ENCODE measurements at regions not wholly inside any gene's neighbourhood (a gene's known extent, or its start where the extent isn't known, plus 50 kb on each side); places are given as distances from the start of the nearest gene placed in this dataset.

DNA sequence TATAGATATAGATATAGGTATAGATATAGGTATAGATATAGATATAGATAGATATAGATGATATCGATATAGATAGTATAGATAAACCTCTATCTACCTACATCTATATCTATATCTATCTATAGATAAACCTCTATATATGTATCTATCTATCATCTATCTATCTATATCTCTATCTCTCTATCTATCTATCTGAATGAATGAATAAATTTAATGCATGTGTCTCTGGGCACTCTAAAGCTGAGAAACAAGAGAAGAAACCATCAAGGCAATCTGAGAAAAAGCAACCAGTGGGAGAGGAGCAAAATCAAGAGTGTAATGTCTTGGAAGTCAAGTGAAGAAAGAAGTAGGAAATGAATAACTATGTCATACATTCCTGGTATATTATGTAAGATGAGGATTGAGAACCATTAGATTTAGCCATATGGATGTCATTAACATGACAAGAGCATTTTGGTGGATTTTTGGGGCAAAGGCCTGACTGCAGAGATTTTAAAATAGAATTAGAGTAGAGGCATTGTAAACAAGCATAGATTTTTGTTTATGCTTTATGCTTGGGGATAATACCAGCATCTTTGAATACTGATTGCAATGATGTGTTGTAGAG is 1262.7 kb upstream of the MIR17HG start:
- ChIA-PET POLR2A (no interaction called here), CTCF (no interaction called here)
- Mint-ChIP-seq H3K27ac (no peak overlapping the region), H3K4me3 (no peak overlapping the region), H3K27me3 (no peaks in the 10 kb centered on the region), H3K4me1 (no peaks in the 10 kb centered on the region), H3K9me3 (peaks cover 10% of the 10 kb centered on the region), H3K36me3 (ENCODE audit: low read depth) (no peaks in the 10 kb centered on the region)
- TF ChIP-seq, protein P1, sequence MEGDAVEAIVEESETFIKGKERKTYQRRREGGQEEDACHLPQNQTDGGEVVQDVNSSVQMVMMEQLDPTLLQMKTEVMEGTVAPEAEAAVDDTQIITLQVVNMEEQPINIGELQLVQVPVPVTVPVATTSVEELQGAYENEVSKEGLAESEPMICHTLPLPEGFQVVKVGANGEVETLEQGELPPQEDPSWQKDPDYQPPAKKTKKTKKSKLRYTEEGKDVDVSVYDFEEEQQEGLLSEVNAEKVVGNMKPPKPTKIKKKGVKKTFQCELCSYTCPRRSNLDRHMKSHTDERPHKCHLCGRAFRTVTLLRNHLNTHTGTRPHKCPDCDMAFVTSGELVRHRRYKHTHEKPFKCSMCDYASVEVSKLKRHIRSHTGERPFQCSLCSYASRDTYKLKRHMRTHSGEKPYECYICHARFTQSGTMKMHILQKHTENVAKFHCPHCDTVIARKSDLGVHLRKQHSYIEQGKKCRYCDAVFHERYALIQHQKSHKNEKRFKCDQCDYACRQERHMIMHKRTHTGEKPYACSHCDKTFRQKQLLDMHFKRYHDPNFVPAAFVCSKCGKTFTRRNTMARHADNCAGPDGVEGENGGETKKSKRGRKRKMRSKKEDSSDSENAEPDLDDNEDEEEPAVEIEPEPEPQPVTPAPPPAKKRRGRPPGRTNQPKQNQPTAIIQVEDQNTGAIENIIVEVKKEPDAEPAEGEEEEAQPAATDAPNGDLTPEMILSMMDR (IDR thresholded peaks at IDR 0.05): no peak
- intact Hi-C loops (cut with micrococcal nuclease): no loop called here
- ATAC-seq (ENCODE audit: low read depth) (no peak), DNase-seq (no peak)

DNA sequence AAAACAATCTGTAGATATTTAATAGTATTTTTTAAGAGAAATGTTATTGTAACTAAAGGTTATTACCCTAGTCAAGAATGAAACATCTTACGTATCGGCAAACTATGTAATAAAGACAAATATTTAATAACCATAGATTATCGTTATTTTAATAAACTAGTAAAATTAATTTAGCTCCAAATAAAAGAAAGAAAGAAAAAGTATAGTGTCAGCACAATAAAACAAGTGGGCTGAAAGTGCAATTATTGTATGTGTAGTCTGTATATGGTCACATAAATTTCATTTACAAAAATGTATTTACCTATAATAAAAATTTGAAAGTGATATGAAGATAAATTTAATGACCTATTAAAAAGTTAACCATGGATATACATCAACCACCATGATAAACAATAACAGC is 1258.4 kb upstream of the MIR17HG start:
- ATAC-seq (ENCODE audit: low read depth): no peak
- Mint-ChIP-seq H3K4me1 (no peaks in the 10 kb centered on the region), H3K27ac (no peak overlapping the region), H3K36me3 (ENCODE audit: low read depth) (no peaks in the 10 kb centered on the region), H3K9me3 (peaks cover 15% of the 10 kb centered on the region), H3K27me3 (no peaks in the 10 kb centered on the region), H3K4me3 (no peak overlapping the region)
- ChIA-PET POLR2A (no interaction called here), CTCF (no interaction called here)
- TF ChIP-seq, protein P1 (IDR thresholded peaks at IDR 0.05): no peak
- no peak for DNase-seq
- intact Hi-C loops (cut with micrococcal nuclease): no loop called here

- DNase-seq: no peak
- H3K4me1 Mint-ChIP-seq: no peaks in the 10 kb centered on the region
- ChIA-PET CTCF (no interaction called here), POLR2A (no interaction called here)
- H3K36me3 Mint-ChIP-seq (ENCODE audit: low read depth): no peaks in the 10 kb centered on the region
- TF ChIP-seq, protein P1 (IDR thresholded peaks at IDR 0.05): no peak
- no peak overlapping the region for H3K27ac Mint-ChIP-seq
- no peaks in the 10 kb centered on the region for H3K27me3 Mint-ChIP-seq
- intact Hi-C loops (cut with micrococcal nuclease): no loop called here
- H3K4me3 Mint-ChIP-seq: no peak overlapping the region
- H3K9me3 Mint-ChIP-seq: peaks cover 10% of the 10 kb centered on the region
- no peak for ATAC-seq (ENCODE audit: low read depth)
Observed at GRCh38 chr13:90091611-90092010, 1255.9 kb upstream of the MIR17HG start.

GRCh38 chr13:90094357-90094756 is 1253.1 kb upstream of the MIR17HG start:
- H3K4me3 Mint-ChIP-seq: no peak overlapping the region
- H3K4me1 Mint-ChIP-seq: no peaks in the 10 kb centered on the region
- ATAC-seq (ENCODE audit: low read depth): no peak
- intact Hi-C loops (cut with micrococcal nuclease): no loop called here
- TF ChIP-seq, protein P1 (IDR thresholded peaks at IDR 0.05): no peak
- POLR2A ChIA-PET: no interaction called here
- no peaks in the 10 kb centered on the region for H3K36me3 Mint-ChIP-seq (ENCODE audit: low read depth)
- H3K27me3 Mint-ChIP-seq: no peaks in the 10 kb centered on the region
- DNase-seq: no peak
- peaks cover 10% of the 10 kb centered on the region for H3K9me3 Mint-ChIP-seq
- CTCF ChIA-PET: no interaction called here
- no peak overlapping the region for H3K27ac Mint-ChIP-seq

- ChIA-PET CTCF (no interaction called here), POLR2A (no interaction called here)
- DNase-seq (no peak), ATAC-seq (ENCODE audit: low read depth) (no peak)
- no peaks in the 10 kb centered on the region for H3K27me3 Mint-ChIP-seq
- peaks cover 13% of the 10 kb centered on the region for H3K9me3 Mint-ChIP-seq
- intact Hi-C loops (cut with micrococcal nuclease): no loop called here
- no peak overlapping the region for H3K4me3 Mint-ChIP-seq
- no peak overlapping the region for H3K27ac Mint-ChIP-seq
- TF ChIP-seq, protein P1 (IDR thresholded peaks at IDR 0.05): no peak
- no peaks in the 10 kb centered on the region for H3K36me3 Mint-ChIP-seq (ENCODE audit: low read depth)
- no peaks in the 10 kb centered on the region for H3K4me1 Mint-ChIP-seq
Observed at GRCh38 chr13:90098577-90098976, 1248.9 kb upstream of the MIR17HG start.
